ENCODE measurements at regions not wholly inside any gene's neighbourhood (a gene's known extent, or its start where the extent isn't known, plus 50 kb on each side); places are given as distances from the start of the nearest gene placed in this dataset.

DNA sequence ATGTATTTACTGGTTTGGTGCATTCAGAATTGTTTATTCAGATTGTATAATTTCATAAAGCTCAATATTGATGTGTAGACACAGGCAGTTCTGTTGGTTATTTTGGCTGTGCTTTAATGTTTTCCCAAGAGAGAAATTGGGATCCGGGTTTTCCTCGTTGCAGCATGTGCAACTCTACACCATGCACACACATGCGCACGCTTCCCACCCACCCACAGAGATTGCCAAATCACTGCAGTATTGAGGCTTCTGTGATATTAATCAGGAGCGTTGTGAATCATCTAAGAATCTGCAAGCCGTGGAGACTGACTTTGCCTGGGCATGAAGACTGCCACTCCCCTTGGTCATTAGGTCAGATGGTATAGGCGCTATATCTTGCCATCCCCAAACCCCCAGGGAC lies 571.5 kb downstream of the SLC4A3 start:
- TF ChIP-seq, protein P1, sequence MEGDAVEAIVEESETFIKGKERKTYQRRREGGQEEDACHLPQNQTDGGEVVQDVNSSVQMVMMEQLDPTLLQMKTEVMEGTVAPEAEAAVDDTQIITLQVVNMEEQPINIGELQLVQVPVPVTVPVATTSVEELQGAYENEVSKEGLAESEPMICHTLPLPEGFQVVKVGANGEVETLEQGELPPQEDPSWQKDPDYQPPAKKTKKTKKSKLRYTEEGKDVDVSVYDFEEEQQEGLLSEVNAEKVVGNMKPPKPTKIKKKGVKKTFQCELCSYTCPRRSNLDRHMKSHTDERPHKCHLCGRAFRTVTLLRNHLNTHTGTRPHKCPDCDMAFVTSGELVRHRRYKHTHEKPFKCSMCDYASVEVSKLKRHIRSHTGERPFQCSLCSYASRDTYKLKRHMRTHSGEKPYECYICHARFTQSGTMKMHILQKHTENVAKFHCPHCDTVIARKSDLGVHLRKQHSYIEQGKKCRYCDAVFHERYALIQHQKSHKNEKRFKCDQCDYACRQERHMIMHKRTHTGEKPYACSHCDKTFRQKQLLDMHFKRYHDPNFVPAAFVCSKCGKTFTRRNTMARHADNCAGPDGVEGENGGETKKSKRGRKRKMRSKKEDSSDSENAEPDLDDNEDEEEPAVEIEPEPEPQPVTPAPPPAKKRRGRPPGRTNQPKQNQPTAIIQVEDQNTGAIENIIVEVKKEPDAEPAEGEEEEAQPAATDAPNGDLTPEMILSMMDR (conservative IDR thresholded peaks at IDR 0.05), result no peak
- no peaks in the 10 kb centered on the region for H3K27me3 Mint-ChIP-seq
- H3K4me3 Mint-ChIP-seq, result peak overlapping the region; percentile 41
- H3K9me3 Mint-ChIP-seq, result peaks cover 21% of the 10 kb centered on the region
- H3K36me3 Mint-ChIP-seq, result no peaks in the 10 kb centered on the region
- DNase-seq (ENCODE audit: extremely low spot score, unreplicated experiment), result no peak
- H3K27ac Mint-ChIP-seq, result peak overlapping the region; percentile 74
- H3K4me1 Mint-ChIP-seq (ENCODE audit: unreplicated experiment), result peaks cover 26% of the 10 kb centered on the region

DNA sequence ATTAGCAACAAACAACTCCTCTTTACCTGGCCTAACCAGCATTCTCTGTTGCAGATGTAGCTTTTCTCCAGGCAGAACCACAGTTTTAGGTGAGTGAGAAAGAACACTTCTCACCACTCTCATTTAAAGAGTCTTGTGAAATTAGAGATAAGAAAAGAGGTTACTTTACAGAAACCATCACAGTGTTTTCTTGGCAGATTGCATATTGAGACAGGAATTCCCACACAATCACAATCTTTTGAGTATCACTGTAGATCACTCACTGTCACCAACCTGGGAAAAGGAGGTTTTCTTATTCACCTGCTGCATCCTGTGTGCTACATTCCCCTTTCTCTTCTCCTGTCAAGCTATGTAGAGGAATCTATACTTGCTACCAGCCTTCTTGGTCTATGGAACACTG lies 574.6 kb downstream of the SLC4A3 start:
- DNase-seq (ENCODE audit: extremely low spot score, unreplicated experiment), result no peak
- no peaks in the 10 kb centered on the region for H3K27me3 Mint-ChIP-seq
- H3K36me3 Mint-ChIP-seq, result no peaks in the 10 kb centered on the region
- no peak overlapping the region for H3K4me3 Mint-ChIP-seq
- peaks cover 15% of the 10 kb centered on the region for H3K4me1 Mint-ChIP-seq (ENCODE audit: unreplicated experiment)
- TF ChIP-seq, protein P1 (conservative IDR thresholded peaks at IDR 0.05), result no peak
- peaks cover 11% of the 10 kb centered on the region for H3K9me3 Mint-ChIP-seq
- H3K27ac Mint-ChIP-seq, result no peak overlapping the region

DNA sequence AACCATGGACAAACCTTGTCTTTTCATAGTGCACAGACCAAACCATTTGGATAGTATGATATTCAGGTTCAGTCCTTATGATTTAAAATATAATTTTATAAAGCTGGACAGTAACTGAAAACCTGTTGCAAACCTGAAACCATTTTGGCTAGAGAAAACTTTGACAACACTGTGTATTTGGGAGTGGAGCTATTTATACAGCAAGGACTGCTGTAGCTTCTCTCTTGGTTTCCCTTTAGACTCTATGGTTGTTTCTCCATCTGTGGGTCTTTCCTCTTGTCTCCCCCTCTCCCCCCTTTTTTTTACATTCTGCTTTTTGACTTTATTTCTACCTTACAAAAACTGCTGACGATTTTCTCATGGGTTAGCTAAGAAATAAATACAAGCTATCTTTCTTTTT lies 581.7 kb downstream of the SLC4A3 start:
- Mint-ChIP-seq H3K4me3 (no peak overlapping the region), H3K36me3 (no peaks in the 10 kb centered on the region), H3K4me1 (ENCODE audit: unreplicated experiment) (peaks cover 9% of the 10 kb centered on the region), H3K27me3 (no peaks in the 10 kb centered on the region), H3K9me3 (no peaks in the 10 kb centered on the region), H3K27ac (no peak overlapping the region)
- TF ChIP-seq, protein P1 (conservative IDR thresholded peaks at IDR 0.05), result no peak
- DNase-seq (ENCODE audit: extremely low spot score, unreplicated experiment), result no peak

DNA sequence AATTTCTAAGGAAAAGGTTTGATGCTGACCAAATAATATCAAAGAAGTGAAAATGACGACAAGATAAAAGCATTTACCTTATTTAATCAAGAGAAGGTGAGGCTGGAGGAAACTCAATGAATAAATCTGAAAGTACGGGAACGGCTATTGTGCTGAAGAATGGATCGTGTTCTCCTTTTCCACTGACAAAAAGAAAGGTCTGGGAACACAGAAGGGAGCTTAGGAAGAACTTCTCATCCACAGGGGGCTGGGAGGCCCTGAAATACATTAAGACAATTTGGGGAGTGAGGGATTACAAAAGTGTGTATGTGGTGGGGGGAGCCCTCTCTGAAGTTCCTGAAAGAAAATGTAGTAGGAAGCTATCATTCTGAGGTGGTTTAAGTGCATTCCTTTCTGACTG lies 582.3 kb downstream of the SLC4A3 start:
- Mint-ChIP-seq H3K9me3 (no peaks in the 10 kb centered on the region), H3K36me3 (no peaks in the 10 kb centered on the region), H3K27ac (peak overlapping the region; percentile 59), H3K4me3 (peak overlapping the region; percentile 44), H3K4me1 (ENCODE audit: unreplicated experiment) (peaks cover 9% of the 10 kb centered on the region), H3K27me3 (no peaks in the 10 kb centered on the region)
- no peak for DNase-seq (ENCODE audit: extremely low spot score, unreplicated experiment)
- TF ChIP-seq, protein P1 (conservative IDR thresholded peaks at IDR 0.05), result no peak

DNA sequence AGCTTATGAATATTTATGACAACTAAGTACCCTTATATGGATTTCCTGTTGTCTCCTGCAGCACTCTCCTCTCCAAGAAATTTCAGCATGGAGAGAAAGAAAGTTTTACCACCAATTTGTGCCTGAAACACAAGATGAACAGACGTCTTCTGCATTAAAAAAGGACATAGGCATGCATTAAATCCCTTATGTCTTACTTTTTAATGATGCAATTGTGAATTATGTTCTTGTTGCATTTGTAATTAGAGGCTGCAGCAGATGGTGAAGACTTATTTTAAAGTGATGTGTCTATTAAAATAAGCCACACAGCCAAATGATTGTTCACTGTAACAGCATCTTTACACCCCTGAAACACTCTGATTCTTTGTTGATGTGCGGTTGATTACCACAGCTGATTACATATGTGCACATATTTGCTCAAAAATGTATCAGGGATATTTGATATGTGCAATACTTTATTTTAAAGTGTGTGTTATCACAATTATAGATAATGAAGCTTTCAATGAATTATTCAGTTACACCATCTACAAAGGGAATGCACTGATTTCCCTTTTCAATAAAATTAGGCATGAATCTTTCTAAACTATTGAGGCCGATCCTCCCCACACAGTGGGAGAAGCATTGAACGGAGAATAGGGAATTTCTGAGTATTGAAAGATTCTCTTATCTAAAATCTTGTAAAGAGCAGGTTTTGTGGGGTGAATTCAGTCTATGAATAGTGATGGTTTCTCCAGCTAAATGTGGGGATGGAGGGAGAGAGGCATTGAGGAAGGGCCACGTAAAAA lies 585.1 kb downstream of the SLC4A3 start:
- Mint-ChIP-seq H3K9me3 (no peaks in the 10 kb centered on the region), H3K4me3 (no peak overlapping the region), H3K4me1 (ENCODE audit: unreplicated experiment) (peaks cover 15% of the 10 kb centered on the region), H3K36me3 (no peaks in the 10 kb centered on the region), H3K27ac (no peak overlapping the region), H3K27me3 (no peaks in the 10 kb centered on the region)
- TF ChIP-seq, protein P1 (conservative IDR thresholded peaks at IDR 0.05), result no peak
- no peak for DNase-seq (ENCODE audit: extremely low spot score, unreplicated experiment)
